CD4-positive, alpha-beta T cell treated with Interleukin-4 for 1 hour (primary cell): ENCODE measurements at regions not wholly inside any gene's neighbourhood (a gene's known extent, or its start where the extent isn't known, plus 50 kb on each side); places are given as distances from the start of the nearest gene placed in this dataset.

Experiments
- DNase-seq, 2 donors: peaks; one replicate each; pipeline ENCODE4 v3.0.0-alpha.2; 2020 to 2022

GRCh38 chr2:106631281-106631680, 144.1 kb downstream of the CD8B2 start:
- DNase-seq: no peak

- DNase-seq: no peak
Measured at GRCh38 chr2:106638043-106638442, 150.9 kb downstream of the CD8B2 start.

GRCh38 chr2:106638580-106638979, 151.4 kb downstream of the CD8B2 start:
- DNase-seq: no peak

- no peak for DNase-seq
Measured at GRCh38 chr2:106642679-106643078, 155.5 kb downstream of the CD8B2 start.

GRCh38 chr2:106644623-106645022, 157.5 kb downstream of the CD8B2 start:
- no peak for DNase-seq

- no peak for DNase-seq
Measured at GRCh38 chr2:106646605-106647004, 159.4 kb downstream of the CD8B2 start.

- DNase-seq: no peak
Measured at GRCh38 chr2:106649306-106649705, 162.1 kb downstream of the CD8B2 start.

- no peak for DNase-seq
Measured at GRCh38 chr2:106653465-106653864, 166.3 kb downstream of the CD8B2 start.

- DNase-seq: no peak
Measured at GRCh38 chr2:106658616-106659015, 171.5 kb downstream of the CD8B2 start.

GRCh38 chr2:106664669-106665068, 177.5 kb downstream of the CD8B2 start:
- DNase-seq: no peak

GRCh38 chr2:106667478-106668070, 180.4 kb downstream of the CD8B2 start:
- no peak for DNase-seq

- no peak for DNase-seq
Measured at GRCh38 chr2:106685180-106685897, 198.2 kb downstream of the CD8B2 start.

- DNase-seq: no peak
Measured at GRCh38 chr2:106686814-106687213, 199.2 kb downstream of the ST6GAL2 start.

GRCh38 chr2:106694964-106695470, 190.9 kb downstream of the ST6GAL2 start:
- no peak for DNase-seq

- DNase-seq: no peak
Measured at GRCh38 chr2:106695919-106696318, 190.0 kb downstream of the ST6GAL2 start.

GRCh38 chr2:106700616-106701015, 185.4 kb downstream of the ST6GAL2 start:
- no peak for DNase-seq

- no peak for DNase-seq
Measured at GRCh38 chr2:106701203-106702022, 184.6 kb downstream of the ST6GAL2 start.

GRCh38 chr2:106703161-106703560, 182.8 kb downstream of the ST6GAL2 start:
- DNase-seq: no peak

- no peak for DNase-seq
Measured at GRCh38 chr2:106704798-106705197, 181.2 kb downstream of the ST6GAL2 start.

GRCh38 chr2:106705877-106706276, 180.1 kb downstream of the ST6GAL2 start:
- DNase-seq: no peak

GRCh38 chr2:106706283-106706682, 179.7 kb downstream of the ST6GAL2 start:
- DNase-seq: no peak

GRCh38 chr2:106708209-106708608, 177.8 kb downstream of the ST6GAL2 start:
- no peak for DNase-seq

GRCh38 chr2:106709229-106709628, 176.7 kb downstream of the ST6GAL2 start:
- DNase-seq: no peak

GRCh38 chr2:106719222-106719621, 166.7 kb downstream of the ST6GAL2 start:
- no peak for DNase-seq
